Stimulated activated CD4-positive, alpha-beta T cell treated with anti-CD3 and anti-CD28 coated beads, TNF-alpha, amount 100 ng/mL, for 48 hours (primary cell): ENCODE measurements at regions not wholly inside any gene's neighbourhood (a gene's known extent, or its start where the extent isn't known, plus 50 kb on each side); places are given as distances from the start of the nearest gene placed in this dataset.
"Not testable (repeated sequence)": the region's sequence is repeated elsewhere in the genome, so short reads cannot be mapped to it uniquely, and the experiment has no call there.

Source experiments
- DNase-seq, 3 donors: peaks; one replicate each; pipeline ENCODE4 v3.0.0-alpha.2; 2020; ENCODE audit warnings: low read depth in 3 of 3

DNA sequence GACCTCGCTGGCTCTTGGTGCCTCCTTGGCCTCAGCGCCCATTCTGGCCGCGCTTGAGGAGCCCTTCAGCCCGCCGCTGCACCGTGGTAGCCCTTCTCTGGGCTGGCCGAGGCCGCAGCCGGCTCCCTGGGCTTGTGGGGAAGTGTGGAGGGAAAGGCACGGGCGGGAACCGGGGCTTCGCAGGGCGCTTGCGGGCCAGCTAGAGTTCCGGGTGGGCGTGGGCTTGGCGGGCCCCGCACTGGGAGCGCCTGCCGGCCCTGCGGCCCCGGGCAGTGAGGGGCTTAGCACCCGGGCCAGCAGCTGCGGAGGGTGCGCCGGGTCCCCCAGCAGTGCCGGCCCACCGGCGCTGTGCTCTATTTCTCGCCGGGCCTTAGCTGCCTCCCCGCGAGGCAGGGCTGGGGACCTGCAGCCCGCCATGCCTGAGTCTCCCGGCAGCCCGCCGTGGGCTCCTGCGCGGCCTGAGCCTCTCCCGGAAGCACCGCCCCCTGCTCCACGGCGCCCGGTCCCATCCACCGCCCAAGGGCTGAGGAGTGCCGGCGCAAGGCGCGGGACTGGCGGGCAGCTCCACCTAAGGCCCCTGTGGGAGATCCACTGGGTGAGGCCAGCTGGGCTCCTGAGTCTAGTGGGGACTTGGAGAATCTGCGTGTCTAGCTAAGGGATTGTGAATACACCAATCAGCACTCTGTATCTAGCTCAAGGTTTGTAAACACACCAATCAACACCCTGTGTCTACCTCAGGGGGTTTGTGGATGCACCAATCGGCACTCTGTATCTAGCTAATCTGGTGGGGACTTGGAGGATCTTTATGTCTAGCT, 141.1 kb downstream of the SLCO4C1 start:
- not testable (repeated sequence) for DNase-seq

DNA sequence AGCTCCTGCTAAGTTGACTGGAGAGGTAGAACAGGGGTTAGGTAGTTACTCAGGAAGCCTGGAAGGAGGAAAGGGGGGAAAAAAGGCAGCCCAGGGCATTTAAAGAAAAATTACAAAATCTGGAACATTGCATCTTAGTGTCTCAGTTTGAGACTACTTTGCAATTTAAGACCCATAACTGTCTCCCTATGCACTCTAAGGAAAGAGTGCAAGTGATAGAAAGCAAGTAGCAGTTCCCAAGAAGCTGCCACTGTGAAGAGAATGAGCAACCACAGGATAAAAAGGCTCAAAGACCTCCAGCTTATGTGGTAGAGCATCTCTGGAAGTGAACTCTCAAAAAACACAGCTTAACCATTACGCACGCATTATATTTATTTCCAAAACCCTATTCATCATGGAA, 141.8 kb downstream of the SLCO4C1 start:
- no peak for DNase-seq

DNA sequence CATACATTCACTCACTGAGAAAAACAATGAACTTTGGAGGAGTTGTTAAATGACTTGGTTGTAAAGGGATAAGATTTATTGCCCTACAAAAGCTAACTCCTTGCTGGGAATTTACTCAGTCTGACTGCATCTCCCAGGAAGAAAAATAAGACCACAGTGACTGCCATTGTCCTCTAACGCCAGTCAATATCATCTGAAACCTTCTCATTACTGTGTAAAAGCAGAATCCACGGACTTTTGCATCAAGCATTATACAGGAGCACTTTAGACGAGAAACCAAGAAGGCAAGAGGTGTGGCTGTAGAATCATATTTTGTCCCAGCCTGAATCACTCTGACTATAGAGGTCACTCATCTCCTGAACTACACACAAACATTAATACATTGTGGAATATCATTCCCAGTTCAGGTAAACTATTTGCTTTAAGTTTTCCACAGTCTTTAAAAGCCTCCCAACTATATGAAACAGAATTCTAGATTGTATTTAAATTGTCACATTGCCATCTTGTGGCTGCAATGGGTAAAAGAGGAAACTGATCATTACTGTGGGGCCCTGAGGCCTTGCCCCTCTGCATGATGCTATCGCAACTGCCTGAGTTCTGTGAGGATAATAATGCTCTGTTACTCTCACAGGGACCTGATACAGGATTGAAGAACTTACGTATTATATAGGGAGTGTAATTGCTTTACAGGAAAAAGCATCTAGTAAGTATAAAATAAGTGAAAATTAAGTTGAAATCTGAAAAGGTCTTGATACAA, 142.9 kb downstream of the SLCO4C1 start:
- no peak for DNase-seq

DNA sequence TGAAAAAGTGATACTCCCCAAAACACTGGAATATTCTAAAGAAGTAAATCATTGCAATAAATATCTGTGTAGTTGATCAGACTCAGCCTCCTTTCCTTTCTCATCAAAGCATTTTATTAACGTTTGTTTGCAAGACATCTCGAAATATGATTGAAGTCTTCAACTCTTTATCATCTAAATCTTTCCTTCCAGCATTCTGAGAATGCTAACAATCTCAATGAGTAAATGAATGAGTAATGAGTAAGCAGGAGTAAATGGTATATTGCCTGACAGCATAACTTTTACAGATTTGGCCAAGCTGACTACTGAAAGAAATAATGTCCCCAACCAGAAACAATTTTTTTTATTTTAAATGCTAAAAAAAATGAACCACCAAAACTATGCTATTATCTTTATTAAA, 157.1 kb downstream of the SLCO4C1 start:
- no peak for DNase-seq

DNA sequence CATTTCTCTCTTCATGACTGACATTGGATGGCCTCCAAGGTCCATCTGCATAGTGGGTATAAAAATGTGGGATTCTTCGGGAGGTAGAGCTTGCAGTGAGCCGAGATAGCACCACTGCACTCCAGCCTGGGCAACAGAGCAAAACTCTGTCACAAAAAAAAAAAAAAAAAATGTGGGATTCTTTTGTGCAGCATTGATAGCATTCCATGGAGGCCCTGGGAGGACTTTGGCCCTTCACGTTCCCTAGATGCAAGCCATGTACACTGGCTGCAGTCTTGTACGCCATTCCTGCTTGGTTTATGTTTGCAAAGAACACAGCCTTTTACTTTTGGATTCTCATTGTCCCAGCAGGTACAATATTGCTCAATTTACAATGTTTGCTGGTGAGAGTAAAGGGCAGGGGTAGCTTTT, 157.8 kb downstream of the SLCO4C1 start:
- no peak for DNase-seq

DNA sequence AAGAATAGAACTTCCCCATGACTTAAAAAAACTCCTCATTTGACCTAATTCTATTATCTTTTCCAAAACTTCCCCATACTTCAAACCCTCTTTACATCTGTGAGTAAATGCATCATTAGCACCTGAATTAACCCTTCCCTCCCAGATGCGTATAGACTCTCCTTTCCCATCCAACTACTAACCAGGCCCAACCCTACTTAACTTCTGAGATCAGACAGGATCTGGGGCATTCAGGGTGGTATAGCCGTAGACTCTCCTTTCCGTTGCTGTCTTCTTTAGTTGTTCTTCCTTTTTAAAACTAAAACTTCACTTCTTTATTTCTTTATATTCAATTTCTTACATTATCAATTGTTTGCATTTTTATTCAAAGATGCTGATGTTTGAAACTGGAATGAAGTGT, 165.2 kb downstream of the SLCO4C1 start:
- no peak for DNase-seq

DNA sequence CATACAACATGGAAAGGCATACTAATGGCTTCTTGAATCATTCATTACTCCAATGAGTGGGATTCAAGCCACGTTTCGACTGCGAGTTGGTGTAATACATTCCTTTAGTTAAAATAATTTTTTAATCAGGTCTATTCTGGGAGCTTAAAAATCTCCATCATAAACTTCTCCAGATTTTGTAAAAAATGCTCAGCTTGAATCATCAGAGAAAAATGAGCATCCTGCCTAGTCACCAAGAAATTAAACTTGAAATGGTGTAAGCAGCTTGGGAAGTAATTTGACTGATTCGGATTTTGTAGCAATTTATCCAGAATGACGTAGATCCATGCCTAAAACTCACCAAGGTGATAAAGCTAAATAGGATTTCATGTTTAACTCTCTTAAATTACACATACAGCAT, 165.7 kb downstream of the SLCO4C1 start:
- DNase-seq = no peak

DNA sequence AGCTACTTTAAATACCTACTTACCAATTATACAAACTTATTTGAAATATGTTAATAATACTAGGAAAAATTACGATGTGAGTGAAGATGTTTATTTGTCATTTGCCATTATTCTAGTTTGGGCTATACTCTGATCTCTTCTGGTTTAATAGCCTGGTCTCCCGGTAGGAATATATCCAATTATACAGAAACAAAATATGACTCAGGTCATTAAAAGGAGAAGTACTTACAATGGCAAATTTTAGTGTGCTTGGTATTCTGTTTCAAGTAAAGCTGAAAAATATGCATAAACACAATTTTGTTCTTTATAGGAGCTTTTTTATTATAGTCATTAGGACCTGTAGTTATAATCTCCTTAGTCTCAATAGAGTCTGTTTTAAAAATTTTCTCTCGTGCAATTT, 176.8 kb downstream of the SLCO4C1 start:
- DNase-seq = no peak

DNA sequence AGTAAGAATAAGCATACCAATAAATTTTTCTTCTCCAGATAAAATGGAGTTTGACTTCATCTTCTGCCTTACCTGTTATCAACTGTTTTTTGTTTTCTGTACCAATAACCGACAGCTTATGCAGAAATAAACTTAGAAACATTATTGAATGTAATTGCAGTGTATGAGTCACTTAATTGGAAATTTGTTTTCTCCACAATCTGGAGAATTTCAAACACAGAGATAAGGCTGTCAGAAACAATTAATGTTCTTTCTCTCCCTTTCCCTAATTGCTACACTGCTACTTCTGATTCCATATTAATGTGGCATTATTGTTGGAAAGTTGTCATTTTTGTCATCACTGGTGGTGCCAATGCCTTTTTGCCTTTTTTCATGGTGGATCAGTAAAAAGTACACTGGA, 180.3 kb downstream of the SLCO4C1 start:
- DNase-seq = no peak

DNA sequence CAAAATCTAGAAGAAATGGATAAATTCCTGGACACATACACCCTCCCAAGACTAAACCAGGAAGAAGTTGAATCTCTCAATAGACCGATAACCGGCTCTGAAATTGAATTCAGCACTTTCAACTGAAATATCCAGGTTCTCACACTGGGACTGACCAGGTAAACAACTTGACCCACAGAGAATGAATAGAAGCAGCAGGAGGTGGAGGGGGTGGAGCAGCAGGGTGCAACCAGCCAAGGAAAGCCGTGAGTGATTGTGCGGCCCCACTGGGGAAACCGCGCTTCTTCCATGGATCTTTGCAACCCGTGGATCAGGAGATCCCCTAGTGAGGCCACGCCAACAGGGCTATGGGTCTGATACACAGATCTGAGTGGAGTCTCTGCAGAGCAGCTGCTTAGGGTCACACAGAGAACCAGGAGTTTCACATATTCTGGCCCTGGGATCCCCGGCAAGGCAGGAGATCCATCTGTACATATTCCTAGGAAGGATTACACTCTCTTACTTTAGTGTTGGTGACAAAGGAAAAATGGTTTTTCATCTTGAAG, 181.5 kb downstream of the SLCO4C1 start:
- DNase-seq = no peak

DNA sequence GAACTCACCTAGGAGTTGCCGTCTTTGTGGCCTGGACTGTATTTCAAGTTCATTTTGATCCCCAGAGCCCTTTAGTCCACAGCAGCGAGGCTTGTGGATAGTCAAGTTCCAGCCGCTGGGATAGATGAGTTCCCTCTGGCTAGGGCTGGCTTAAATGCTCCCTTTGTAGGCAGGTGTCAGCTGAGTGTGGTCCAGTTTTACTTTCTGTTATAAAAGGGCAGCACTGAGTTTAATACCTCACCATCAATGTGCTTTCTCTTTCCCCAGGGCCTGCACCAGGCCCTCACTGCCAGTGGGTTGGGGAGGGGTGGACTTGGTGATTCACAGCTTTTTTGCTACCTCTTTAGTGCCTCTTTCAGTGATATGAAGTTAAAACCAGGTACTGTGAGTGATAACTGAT, 188.2 kb downstream of the SLCO4C1 start:
- DNase-seq = no peak

DNA sequence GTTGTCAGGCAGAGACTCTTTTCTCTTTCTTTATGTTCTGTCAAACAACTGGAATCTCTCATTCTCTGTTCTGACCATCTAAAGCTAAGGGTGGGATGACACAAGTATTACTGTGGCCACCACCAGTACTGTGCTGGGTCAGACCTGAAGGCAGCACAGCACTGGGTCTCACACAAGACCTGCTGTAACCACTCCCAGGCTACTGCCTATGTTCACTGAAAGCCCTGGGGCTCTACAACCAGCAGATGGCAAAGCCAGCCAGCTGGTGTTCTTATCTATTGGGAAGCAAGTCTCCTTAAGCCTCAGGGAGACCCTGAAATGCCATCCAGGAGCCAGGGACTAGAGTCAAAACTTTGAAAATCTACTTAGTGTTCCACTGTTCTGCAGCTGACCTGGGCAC, 189.5 kb downstream of the SLCO4C1 start:
- DNase-seq = no peak

DNA sequence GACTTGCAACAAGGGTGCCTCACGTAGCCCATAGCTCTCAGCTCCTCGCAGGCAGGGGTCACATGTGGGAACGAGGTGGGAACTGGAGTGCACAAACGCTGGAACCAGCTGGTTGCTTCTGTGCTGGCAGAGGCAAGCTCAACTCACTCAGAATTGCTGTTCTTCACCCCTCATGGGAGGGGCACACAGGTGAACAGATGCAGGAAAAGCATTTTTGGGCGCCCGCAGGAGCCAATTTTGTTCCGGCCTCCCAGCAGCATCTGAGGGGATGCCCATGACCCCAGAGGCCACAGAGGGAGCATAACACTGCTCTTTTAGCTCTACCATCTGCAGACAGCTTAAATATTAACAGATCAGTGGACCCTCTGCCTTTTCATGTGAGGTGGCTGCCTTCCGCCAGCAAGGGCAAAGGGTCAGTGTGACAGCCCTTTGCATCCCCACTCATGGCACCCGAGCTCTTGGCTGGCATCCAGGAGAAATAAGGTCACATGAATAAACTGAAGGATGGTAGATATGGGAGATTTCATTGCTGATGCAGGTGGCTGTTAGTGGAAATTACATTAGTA, 196.2 kb downstream of the SLCO4C1 start:
- no peak for DNase-seq

DNA sequence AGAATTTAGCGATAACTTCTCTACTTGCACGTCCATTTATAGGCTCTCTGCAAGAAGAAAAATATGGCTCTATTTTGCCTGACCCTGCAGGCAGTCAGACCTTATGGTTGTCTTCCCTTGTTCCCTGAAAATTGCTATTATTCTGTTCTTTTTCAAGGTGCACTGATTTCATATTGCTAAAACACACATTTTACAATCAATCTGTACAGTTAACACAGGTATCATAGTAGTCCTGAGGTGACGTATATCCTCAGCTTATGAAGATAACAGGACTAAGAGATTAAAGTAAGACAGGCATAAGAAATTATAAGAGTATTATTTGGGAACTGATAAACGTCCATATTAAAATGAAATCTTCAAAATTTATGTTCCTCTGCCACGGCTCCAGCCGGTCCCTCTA, 197.0 kb downstream of the SLCO4C1 start:
- DNase-seq = not testable (repeated sequence)

DNA sequence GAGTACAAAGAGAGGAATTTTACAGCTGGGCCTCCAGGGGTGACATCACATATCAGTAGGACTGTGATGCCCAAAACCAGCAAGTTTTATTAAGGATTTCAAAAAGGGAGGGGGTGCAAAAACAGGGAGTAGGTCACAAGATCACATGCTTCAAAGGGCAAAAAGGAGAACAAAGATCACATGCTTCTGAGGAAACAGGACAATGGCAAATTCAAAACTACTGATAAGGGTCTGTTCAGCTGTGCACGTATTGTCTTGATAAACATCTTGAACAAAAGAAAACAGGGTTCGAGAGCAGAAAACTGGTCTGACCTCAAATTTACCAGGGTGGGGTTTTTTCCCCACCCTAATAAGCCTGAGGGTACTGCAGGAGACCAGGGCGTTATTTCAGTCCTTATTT, 197.5 kb downstream of the SLCO4C1 start:
- not testable (repeated sequence) for DNase-seq

DNA sequence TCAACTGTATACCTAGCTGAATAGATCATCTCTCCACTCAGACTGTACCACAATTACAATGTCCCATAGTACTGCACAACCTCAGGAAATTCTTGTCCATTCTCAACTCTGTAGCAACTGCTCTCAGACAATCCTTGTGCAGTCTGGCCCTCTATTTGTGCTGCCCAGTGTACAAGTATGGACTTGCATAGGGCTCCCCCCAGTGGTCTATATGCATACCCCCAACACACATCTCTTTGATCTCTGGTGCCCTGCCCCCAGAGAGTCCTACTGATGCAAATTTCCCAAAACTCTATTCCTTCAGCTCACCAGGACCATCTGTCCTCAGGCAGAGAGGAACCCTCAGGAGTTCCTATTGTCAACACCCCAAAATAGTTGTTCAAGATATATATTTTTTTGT, 205.3 kb downstream of the SLCO4C1 start:
- DNase-seq = no peak

DNA sequence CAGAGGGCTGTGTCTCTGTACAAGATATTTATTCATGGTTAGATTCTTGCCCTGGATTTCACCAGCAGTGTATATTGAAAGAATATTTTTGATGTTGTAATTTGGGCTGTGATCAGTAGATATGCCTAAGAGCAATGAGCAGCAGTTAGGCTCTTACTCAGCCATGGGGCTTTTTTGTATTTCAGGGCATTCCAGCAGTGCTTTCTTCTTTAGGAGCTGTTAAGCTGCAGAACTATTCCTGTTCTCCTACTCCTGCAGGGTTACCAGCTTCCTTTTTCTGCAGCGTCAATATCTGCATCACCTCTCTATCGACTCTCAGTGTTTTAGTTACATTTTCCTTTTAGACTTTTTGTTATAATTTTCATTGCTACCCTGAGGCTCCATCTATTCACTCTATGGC, 206.2 kb downstream of the SLCO4C1 start:
- DNase-seq = no peak

DNA sequence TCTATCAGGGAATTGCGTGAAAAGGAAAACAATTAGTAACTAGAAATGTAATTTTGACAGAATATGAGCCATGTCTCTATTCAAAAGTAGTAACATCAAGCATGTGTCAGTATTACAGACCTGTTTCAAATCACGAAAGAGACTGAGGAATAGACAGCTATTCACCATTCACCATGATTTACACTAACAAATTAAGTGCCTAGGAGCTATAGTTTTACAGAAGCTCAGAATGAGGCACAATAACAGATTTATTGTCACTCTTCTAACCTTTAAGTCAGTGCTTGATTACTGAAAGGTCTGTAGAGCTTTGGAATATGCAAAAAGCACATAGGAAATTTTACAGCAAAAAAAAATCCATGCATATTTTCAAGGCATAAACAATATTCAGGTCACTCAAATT, 208.2 kb downstream of the SLCO4C1 start:
- DNase-seq = no peak

DNA sequence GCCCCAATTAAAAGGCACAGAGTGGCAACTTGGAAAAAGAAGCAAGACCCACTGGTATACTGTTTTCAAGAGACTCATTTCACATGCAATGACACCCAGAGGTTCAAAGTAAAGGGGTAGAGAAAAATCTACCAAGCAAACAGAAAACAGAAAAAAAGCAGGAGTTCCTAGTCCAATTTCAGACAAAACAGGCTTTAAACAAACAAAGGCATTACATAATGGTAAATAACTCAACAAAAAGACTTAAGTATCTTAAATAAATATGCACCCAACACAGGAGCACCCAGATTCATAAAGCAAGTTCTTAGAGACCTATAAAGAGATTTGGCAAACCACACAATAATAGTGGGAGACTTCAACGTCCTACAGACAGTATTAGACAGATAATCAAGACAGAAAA, 215.8 kb downstream of the SLCO4C1 start:
- no peak for DNase-seq

DNA sequence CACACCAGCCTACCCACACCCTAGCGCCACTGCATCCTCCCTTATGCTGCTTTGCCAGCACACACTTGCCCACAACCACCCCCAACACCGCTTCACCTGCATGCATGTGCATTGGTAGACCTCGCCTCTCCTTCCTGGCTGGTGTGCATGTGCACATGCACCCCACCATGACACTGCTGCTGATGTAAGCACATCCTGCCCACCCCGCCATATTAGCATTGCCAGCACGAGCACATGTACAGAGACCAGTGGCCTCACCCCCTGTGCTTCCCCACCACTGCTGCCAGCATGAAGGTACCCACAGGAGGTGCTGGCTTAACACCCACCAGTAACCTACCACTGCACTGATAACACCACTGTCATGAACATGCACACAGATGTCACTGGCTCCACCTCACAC, 218.2 kb downstream of the SLCO4C1 start:
- DNase-seq = no peak

DNA sequence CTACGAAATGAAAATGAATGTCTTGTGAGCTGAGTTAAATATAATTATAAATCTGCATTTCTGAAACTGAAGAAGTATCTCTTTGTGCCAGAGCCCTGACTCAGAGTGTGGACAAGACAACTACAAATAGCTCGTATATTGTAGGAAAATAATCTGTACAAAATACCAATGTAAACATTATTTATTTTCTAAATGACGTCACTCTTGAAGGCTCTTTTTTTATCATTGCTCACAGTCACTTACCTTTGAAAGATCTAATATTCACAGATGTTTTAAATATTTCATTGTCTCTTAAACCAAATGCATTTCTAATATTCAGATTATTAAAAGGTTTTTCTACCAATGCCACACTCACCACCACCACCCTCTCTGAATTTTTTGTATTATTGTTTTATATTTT, 226.1 kb downstream of the SLCO4C1 start:
- DNase-seq = no peak

DNA sequence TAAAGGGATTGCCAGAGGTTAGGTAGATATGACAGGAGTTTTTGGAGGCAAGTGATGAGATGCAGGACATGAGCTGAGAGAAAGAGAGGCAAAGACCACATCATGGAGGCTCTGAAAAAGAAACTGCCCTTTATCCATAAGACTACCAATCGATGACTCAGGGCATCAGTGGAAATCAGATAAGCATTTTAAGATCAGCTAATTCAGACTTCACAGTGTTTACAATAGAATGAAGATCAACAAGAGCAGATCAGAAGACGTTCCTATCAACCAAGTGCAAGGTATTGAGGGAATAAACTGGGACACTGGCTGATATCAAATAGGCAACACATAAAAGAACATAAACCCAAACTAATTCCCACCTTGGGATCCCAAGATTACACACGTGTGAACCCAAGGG, 227.2 kb downstream of the SLCO4C1 start:
- no peak for DNase-seq

DNA sequence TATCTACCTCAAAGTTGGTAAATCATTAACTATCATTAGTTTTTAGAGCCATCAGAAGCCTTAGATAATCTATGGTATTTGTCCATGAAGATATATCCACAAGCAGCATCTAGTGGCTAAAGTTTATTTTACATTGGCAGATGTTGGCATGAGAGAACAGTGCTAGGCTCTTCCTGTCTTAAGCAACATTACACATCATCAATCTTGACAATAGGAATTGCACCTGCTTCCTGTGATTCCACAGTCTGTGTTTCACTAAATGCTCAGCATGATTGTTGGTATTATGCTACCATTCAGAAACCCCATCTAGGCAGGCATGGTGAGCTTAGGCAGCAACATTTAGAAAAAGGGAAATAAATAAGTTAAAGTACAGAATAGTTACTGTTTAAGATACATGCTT, 246.6 kb downstream of the SLCO4C1 start:
- no peak for DNase-seq
